IMR-90 (cell line): ENCODE measurements at regions not wholly inside any gene's neighbourhood (a gene's known extent, or its start where the extent isn't known, plus 50 kb on each side); places are given as distances from the start of the nearest gene placed in this dataset.

ENCODE experiments used
- BHLHE40 ChIP-seq: fragments of 150-350 bp; IDR thresholded peaks from 2 replicates; pipeline ENCODE4 v1.6.1; 2016; ENCODE audit warnings: mild to moderate bottlenecking, low read depth, low read length
- CEBPB ChIP-seq: IDR thresholded peaks from 2 replicates; pipeline ENCODE4 v1.6.1; 2012; ENCODE audit warnings: low read depth, low read length, improper control_type of control experiment
- CHD1 ChIP-seq: IDR thresholded peaks from 2 replicates; pipeline ENCODE4 v1.6.1; 2012; ENCODE audit warnings: low read depth, low read length, improper control_type of control experiment
- FOS ChIP-seq: fragments of 150-350 bp; IDR thresholded peaks from 2 replicates; pipeline ENCODE4 v1.6.1; 2016; ENCODE audit warnings: low read depth, low read length
- MAZ ChIP-seq: IDR thresholded peaks from 2 replicates; pipeline ENCODE4 v1.6.1; 2012; ENCODE audit warnings: low read depth, mild to moderate bottlenecking, low read length, improper control_type of control experiment, moderate library complexity, borderline replicate concordance
- MXI1 ChIP-seq: IDR thresholded peaks from 2 replicates; pipeline ENCODE4 v1.6.1; 2012; ENCODE audit warnings: low read depth, mild to moderate bottlenecking, low read length, moderate library complexity, borderline replicate concordance
- POLR2A ChIP-seq: IDR thresholded peaks from 2 replicates; pipeline ENCODE4 v1.6.1; 2012; ENCODE audit warnings: mild to moderate bottlenecking, low read depth, low read length
- RAD21 ChIP-seq: IDR thresholded peaks from 2 replicates; pipeline ENCODE4 v1.6.1; 2012; ENCODE audit warnings: low read length, improper control_type of control experiment
- RCOR1 ChIP-seq: IDR thresholded peaks from 2 replicates; pipeline ENCODE4 v1.6.1; 2012; ENCODE audit warnings: mild to moderate bottlenecking, low read length, improper control_type of control experiment; ENCODE audit not compliant: insufficient replicate concordance
- RFX5 ChIP-seq: IDR thresholded peaks from 2 replicates; pipeline ENCODE4 v1.8.0; 2012; ENCODE audit warnings: low read depth, mild to moderate bottlenecking, low read length, moderate library complexity
- SMC3 ChIP-seq: fragments of 150-350 bp; IDR thresholded peaks from 2 replicates; pipeline ENCODE4 v1.6.1; 2016; ENCODE audit warnings: low read depth, mild to moderate bottlenecking, antibody characterized with exemption, low read length, moderate library complexity
- TF ChIP-seq, protein P1 (sequence below): conservative IDR thresholded peaks from 2 replicates; pipeline ENCODE4 v1.5.1; 2012; ENCODE audit warnings: mild to moderate bottlenecking, low read depth, low read length, improper control_type of control experiment
- TF ChIP-seq, protein P2 (sequence below): fragments of 150-350 bp; IDR thresholded peaks from 2 replicates; pipeline ENCODE4 v1.6.1; 2017; ENCODE audit warnings: mild to moderate bottlenecking, antibody characterized with exemption, low read length, low read depth

DNA sequence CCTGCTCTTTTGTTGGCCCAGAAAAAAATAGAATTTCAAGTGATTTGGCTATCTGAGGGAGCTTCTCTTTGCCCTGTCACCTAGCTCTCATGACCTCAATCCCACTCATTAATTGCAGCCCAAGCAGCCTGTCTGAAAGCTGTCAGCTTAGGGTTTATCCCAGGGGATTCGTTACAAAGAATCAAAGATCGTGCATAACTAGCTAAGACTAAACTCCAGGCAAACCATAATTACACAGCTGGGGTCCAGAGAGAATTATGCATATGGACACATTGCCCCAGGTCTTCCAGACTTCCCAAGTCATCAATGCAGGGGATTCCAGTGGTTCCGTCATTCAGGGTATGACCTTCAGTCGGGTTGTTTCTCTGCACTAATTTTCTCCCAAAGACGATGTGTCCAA is 91.6 kb upstream of the CBLB start:
- TF ChIP-seq, protein P1, sequence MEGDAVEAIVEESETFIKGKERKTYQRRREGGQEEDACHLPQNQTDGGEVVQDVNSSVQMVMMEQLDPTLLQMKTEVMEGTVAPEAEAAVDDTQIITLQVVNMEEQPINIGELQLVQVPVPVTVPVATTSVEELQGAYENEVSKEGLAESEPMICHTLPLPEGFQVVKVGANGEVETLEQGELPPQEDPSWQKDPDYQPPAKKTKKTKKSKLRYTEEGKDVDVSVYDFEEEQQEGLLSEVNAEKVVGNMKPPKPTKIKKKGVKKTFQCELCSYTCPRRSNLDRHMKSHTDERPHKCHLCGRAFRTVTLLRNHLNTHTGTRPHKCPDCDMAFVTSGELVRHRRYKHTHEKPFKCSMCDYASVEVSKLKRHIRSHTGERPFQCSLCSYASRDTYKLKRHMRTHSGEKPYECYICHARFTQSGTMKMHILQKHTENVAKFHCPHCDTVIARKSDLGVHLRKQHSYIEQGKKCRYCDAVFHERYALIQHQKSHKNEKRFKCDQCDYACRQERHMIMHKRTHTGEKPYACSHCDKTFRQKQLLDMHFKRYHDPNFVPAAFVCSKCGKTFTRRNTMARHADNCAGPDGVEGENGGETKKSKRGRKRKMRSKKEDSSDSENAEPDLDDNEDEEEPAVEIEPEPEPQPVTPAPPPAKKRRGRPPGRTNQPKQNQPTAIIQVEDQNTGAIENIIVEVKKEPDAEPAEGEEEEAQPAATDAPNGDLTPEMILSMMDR, result no peak
- TF ChIP-seq CEBPB, result no peak
- TF ChIP-seq, protein P2, sequence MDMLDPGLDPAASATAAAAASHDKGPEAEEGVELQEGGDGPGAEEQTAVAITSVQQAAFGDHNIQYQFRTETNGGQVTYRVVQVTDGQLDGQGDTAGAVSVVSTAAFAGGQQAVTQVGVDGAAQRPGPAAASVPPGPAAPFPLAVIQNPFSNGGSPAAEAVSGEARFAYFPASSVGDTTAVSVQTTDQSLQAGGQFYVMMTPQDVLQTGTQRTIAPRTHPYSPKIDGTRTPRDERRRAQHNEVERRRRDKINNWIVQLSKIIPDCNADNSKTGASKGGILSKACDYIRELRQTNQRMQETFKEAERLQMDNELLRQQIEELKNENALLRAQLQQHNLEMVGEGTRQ, result no peak
- TF ChIP-seq POLR2A, result no peak
- no peak for TF ChIP-seq FOS
- TF ChIP-seq SMC3, result no peak
- TF ChIP-seq RFX5, result no peak
- no peak for TF ChIP-seq RCOR1
- TF ChIP-seq MXI1, result no peak
- no peak for TF ChIP-seq CHD1
- no peak for TF ChIP-seq MAZ
- no peak for TF ChIP-seq BHLHE40
- no peak for TF ChIP-seq RAD21
